GM19240 (cell line): ENCODE measurements at regions not wholly inside any gene's neighbourhood (a gene's known extent, or its start where the extent isn't known, plus 50 kb on each side); places are given as distances from the start of the nearest gene placed in this dataset.
A peak's percentile ranks its signal among the peaks of the same experiment; 100 is the strongest.

Source experiments
- DNase-seq: peaks from one replicate; pipeline ENCODE4 v3.0.0; 2011; ENCODE audit warnings: low spot score; ENCODE audit not compliant: insufficient read length

GRCh38 chrX:109927663-109928273 lies 75.1 kb upstream of the TMEM164 start:
- no peak for DNase-seq

- DNase-seq = no peak
Observed at GRCh38 chrX:109928596-109929335, 74.1 kb upstream of the TMEM164 start.

GRCh38 chrX:109931677-109932076 lies 71.2 kb upstream of the TMEM164 start:
- DNase-seq = no peak

- DNase-seq = no peak
Observed at GRCh38 chrX:109934434-109934833, 68.5 kb upstream of the TMEM164 start.

- DNase-seq = no peak
Observed at GRCh38 chrX:109934935-109935334, 68.0 kb upstream of the TMEM164 start.

GRCh38 chrX:109936114-109936513 lies 66.8 kb upstream of the TMEM164 start:
- no peak for DNase-seq

GRCh38 chrX:109936598-109936997 lies 66.3 kb upstream of the TMEM164 start:
- no peak for DNase-seq

- no peak for DNase-seq
Observed at GRCh38 chrX:109939498-109939897, 63.4 kb upstream of the TMEM164 start.

GRCh38 chrX:109940411-109940810 lies 62.5 kb upstream of the TMEM164 start:
- no peak for DNase-seq

GRCh38 chrX:109943092-109943739 lies 59.7 kb upstream of the TMEM164 start:
- DNase-seq = no peak

- no peak for DNase-seq
Observed at GRCh38 chrX:109943740-109944092, 59.2 kb upstream of the TMEM164 start.

GRCh38 chrX:109952050-109952449 lies 50.9 kb upstream of the TMEM164 start:
- DNase-seq = no peak

GRCh38 chrX:109952985-109953905 lies 49.7 kb upstream of the TMEM164 start:
- peak; percentile 8 for DNase-seq
